ENCODE measurements at regions not wholly inside any gene's neighbourhood (a gene's known extent, or its start where the extent isn't known, plus 50 kb on each side); places are given as distances from the start of the nearest gene placed in this dataset.
"Not testable (repeated sequence)": the region's sequence is repeated elsewhere in the genome, so short reads cannot be mapped to it uniquely, and the experiment has no call there.

DNA sequence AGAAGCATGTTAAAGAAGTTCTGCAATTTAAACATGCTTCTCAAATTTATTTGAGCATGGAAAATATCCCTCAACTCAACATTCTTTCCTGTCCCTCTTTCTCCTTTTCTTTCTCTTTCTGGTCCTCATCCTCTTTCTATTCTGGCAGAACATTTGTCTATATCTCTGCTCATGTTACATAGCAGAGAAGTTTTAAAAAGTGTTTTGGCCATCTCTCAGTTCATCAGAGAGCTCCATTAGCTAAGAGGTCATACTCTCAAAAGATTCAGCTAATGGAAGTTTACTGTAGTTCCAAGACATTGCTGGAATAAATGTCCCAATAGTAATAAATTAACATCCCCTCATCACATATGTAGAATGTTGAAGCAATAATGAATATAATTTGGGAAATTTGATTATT lies 53.5 kb downstream of the XCL2 start:
- intact Hi-C loops (cut with DNase I; ENCODE audit: low total_unique reads): no loop called here
- DNase-seq (ENCODE audit: low spot score in 2 of 2): no peak
- TF ChIP-seq CTCF (IDR thresholded peaks at IDR 0.05) (no peak), POLR2A (IDR thresholded peaks at IDR 0.05) (no peak)
- no peak overlapping the region for H3K4me3 ChIP-seq (ENCODE audit: low read depth, poor library complexity, severe bottlenecking)

GRCh38 chr1:168488138-168488537 lies 55.7 kb downstream of the XCL2 start:
- 16 to 24% methylated on average over 1 of the region's 1 CpG for WGBS, 2 donors
- intact Hi-C loops (cut with DNase I; ENCODE audit: low total_unique reads): no loop called here
- TF ChIP-seq POLR2A (IDR thresholded peaks at IDR 0.05): no peak
- no peak for TF ChIP-seq CTCF (IDR thresholded peaks at IDR 0.05)
- H3K4me3 ChIP-seq (ENCODE audit: low read depth, poor library complexity, severe bottlenecking): no peak overlapping the region
- peak in 1 of 2 donors; percentile 66 for DNase-seq (ENCODE audit: low spot score in 2 of 2)

GRCh38 chr1:168486820-168487219 lies 57.0 kb downstream of the XCL2 start:
- DNase-seq (ENCODE audit: low spot score in 2 of 2); H3K4me3 ChIP-seq (ENCODE audit: low read depth, poor library complexity, severe bottlenecking); intact Hi-C loops (cut with DNase I; ENCODE audit: low total_unique reads): not testable (repeated sequence)
- 100% methylated on average over 1 of the region's 1 CpG for WGBS, 2 donors

DNA sequence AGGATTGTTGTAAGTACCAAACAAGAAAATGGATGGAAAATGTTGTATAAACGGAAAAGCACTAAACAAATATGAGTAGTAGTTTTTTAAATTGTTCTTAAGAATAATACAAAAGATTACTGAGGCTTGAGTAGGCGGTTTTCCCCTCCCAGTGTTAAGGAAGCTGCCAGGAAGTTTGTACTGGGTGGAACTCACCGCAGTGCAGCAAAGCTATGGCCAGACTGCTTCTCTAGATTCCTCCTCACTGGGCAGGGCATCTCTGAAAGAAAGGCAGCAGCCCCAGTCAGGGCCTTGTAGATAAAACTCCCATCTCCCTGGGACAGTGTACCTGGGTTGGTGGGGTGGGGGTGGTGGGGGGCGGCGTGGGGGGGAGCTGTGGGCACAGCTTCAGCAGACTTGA lies 58.7 kb downstream of the XCL2 start:
- no peak overlapping the region for H3K4me3 ChIP-seq (ENCODE audit: low read depth, poor library complexity, severe bottlenecking)
- WGBS, 2 donors: 4 to 14% methylated on average over 3 of the region's 5 CpGs
- intact Hi-C loops (cut with DNase I; ENCODE audit: low total_unique reads): no loop called here
- DNase-seq (ENCODE audit: low spot score in 2 of 2): peak in 1 of 2 donors; percentile 34
- TF ChIP-seq POLR2A (IDR thresholded peaks at IDR 0.05): no peak
- no peak for TF ChIP-seq CTCF (IDR thresholded peaks at IDR 0.05)

GRCh38 chr1:168484083-168484482 lies 59.7 kb downstream of the XCL2 start:
- intact Hi-C loops (cut with DNase I; ENCODE audit: low total_unique reads): no loop called here
- H3K4me3 ChIP-seq (ENCODE audit: low read depth, poor library complexity, severe bottlenecking): no peak overlapping the region
- no peak for DNase-seq (ENCODE audit: low spot score in 2 of 2)
- TF ChIP-seq POLR2A (IDR thresholded peaks at IDR 0.05) (no peak), CTCF (IDR thresholded peaks at IDR 0.05) (no peak)

DNA sequence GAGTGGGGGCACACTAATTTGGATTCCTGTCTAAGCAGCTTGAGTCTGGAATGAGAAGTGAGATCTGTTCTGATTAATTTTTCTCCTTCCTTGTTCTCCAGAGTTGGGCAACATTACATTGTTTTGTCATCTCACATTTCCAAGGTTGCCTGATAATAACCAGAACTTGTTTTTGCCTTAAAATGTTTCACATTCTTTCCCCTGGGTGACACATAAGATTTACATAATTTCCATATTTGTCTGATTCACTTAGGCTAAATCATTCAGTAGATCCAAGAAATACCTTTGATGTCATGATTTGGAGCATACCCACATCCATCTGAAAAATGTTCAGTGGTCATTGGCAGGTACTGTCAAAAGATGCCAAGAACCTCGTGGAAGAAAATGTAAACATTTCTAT lies 60.3 kb downstream of the XCL2 start:
- intact Hi-C loops (cut with DNase I; ENCODE audit: low total_unique reads): no loop called here
- DNase-seq (ENCODE audit: low spot score in 2 of 2): no peak
- no peak overlapping the region for H3K4me3 ChIP-seq (ENCODE audit: low read depth, poor library complexity, severe bottlenecking)
- TF ChIP-seq POLR2A (IDR thresholded peaks at IDR 0.05) (no peak), CTCF (IDR thresholded peaks at IDR 0.05) (no peak)
- 15 to 44% methylated on average over 1 of the region's 1 CpG for WGBS, 2 donors
